Endothelial cell of umbilical vein (primary cell): ENCODE measurements at regions not wholly inside any gene's neighbourhood (a gene's known extent, or its start where the extent isn't known, plus 50 kb on each side); places are given as distances from the start of the nearest gene placed in this dataset.

Source experiments
- BruUV-seq: library from RNA; stranded (reverse); fragments of 400-500 nt; replicated peaks from 2 replicates; lab custom pipeline; 2021; lab: Mats Ljungman, UMichigan
- CTCF ChIA-PET: fragments of 300-600, 350-600 bp; sonication (Branson Sonifier 250); formaldehyde crosslinking; loops from one replicate; lab custom pipeline; 2021; ENCODE audit warnings: antibody characterized with exemption, inconsistent platforms; lab: Charles Lee
- POLR2A ChIA-PET: fragments of 300-600, 350-600 bp; sonication (Branson Sonifier 250); formaldehyde crosslinking; loops from one replicate; lab custom pipeline; 2021; ENCODE audit warnings: antibody characterized with exemption, inconsistent platforms; lab: Charles Lee
- DNase-seq: peaks from one replicate; pipeline ENCODE4 v3.0.0-alpha.2; 2011; ENCODE audit warnings: low read depth, low spot score
- FAIRE-seq: peaks from 2 replicates; lab custom pipeline; 2011; peaks lifted over from hg19 to GRCh38; lab: Jason Lieb, UNC
- H2AFZ ChIP-seq: 2 replicates; pipeline ENCODE4 v1.6.0; 2012; ENCODE audit warnings: low read depth, low read length, control low read depth, inconsistent platforms
- H3K27ac ChIP-seq: 2 replicates; pipeline ENCODE4 v1.5.1; 2011; ENCODE audit warnings: low read depth, mild to moderate bottlenecking, control low read depth, low read length, moderate library complexity; ENCODE audit not compliant: insufficient read depth
- H3K27me3 ChIP-seq, 2 experiments: 2 replicates each; pipeline versions ENCODE4 v1.6.0 to v1.6.1; 2011; ENCODE audit warnings: low read length in 2 of 2, mixed read lengths in 1 of 2; ENCODE audit not compliant: control insufficient read depth in 2 of 2, insufficient read depth in 2 of 2
- H3K36me3 ChIP-seq, 2 experiments: 2 replicates in 1 of 2; 3 replicates in 1 of 2; pipeline ENCODE4 v1.5.1; 2011; ENCODE audit warnings: low read length in 2 of 2, mild to moderate bottlenecking in 1 of 2, moderate library complexity in 1 of 2; ENCODE audit not compliant: control insufficient read depth in 2 of 2, insufficient read depth in 2 of 2; ENCODE audit errors: extremely low read depth in 1 of 2
- H3K4me1 ChIP-seq: 3 replicates; pipeline ENCODE4 v1.5.1; 2011; ENCODE audit warnings: mild to moderate bottlenecking, low read length; ENCODE audit not compliant: control insufficient read depth, insufficient read depth; ENCODE audit errors: extremely low read depth
- H3K4me2 ChIP-seq: 2 replicates; pipeline ENCODE4 v1.6.1; 2011; ENCODE audit warnings: low read length, control low read depth, mixed read lengths; ENCODE audit not compliant: insufficient read depth
- H3K4me3 ChIP-seq, 3 experiments: fragments of 200-600 bp in 1 of 3; sonication (generic), shearing (Covaris generic) in 1 of 3; replicated peaks in 1 of 3; 2 replicates each; pipeline ENCODE4 v1.5.1; 2011 to 2016; ENCODE audit warnings: control low read depth in 3 of 3, low read length in 3 of 3, mild to moderate bottlenecking in 2 of 3, inconsistent platforms in 1 of 3, low read depth in 1 of 3, moderate library complexity in 1 of 3; ENCODE audit not compliant: insufficient read depth in 1 of 3
- H3K79me2 ChIP-seq: 2 replicates; pipeline ENCODE4 v1.6.0; 2012; ENCODE audit warnings: low read length, inconsistent platforms; ENCODE audit not compliant: control insufficient read depth, insufficient read depth
- H3K9ac ChIP-seq: replicated peaks from 2 replicates; pipeline ENCODE3; 2011; ENCODE audit warnings: low read length, control low read depth; ENCODE audit not compliant: insufficient read depth; ENCODE audit errors: extremely low read depth
- H3K9me1 ChIP-seq: replicated peaks from 3 replicates; pipeline ENCODE4 v1.6.0; 2011; ENCODE audit warnings: mild to moderate bottlenecking, low read length; ENCODE audit not compliant: control insufficient read depth, insufficient read depth; ENCODE audit errors: extremely low read depth
- H3K9me3 ChIP-seq: replicated peaks from 2 replicates; pipeline ENCODE4 v1.5.1; 2012; ENCODE audit warnings: low read length, inconsistent platforms; ENCODE audit not compliant: control insufficient read depth, insufficient read depth
- H4K20me1 ChIP-seq: replicated peaks from 2 replicates; pipeline ENCODE3; 2011; ENCODE audit warnings: mild to moderate bottlenecking, low read length; ENCODE audit not compliant: control insufficient read depth, insufficient read depth; ENCODE audit errors: extremely low read depth
- EZH2 ChIP-seq: IDR thresholded peaks from 2 replicates; pipeline ENCODE4 v1.6.1; 2012; ENCODE audit warnings: borderline replicate concordance, low read depth, mild to moderate bottlenecking, moderate library complexity, low read length, inconsistent platforms; ENCODE audit not compliant: severe bottlenecking
- FOS ChIP-seq: IDR thresholded peaks from 2 replicates; pipeline ENCODE4 v1.6.1; 2011; ENCODE audit warnings: mild to moderate bottlenecking, low read length, moderate library complexity, borderline replicate concordance; ENCODE audit not compliant: insufficient read depth
- GATA2 ChIP-seq: IDR thresholded peaks from 2 replicates; pipeline ENCODE4 v1.7.0; 2011; ENCODE audit warnings: low read depth, mild to moderate bottlenecking, moderate library complexity, mixed read lengths, low read length; ENCODE audit not compliant: insufficient read length, insufficient read depth
- JUN ChIP-seq: IDR thresholded peaks from 2 replicates; pipeline ENCODE4 v1.6.1; 2011; ENCODE audit warnings: borderline replicate concordance, low read depth; ENCODE audit not compliant: insufficient read length, insufficient read depth
- MYC ChIP-seq: IDR thresholded peaks from one replicate; pipeline ENCODE4 v1.6.1; 2011; ENCODE audit warnings: mild to moderate bottlenecking, low read depth, low read length
- POLR2A ChIP-seq: IDR thresholded peaks from 2 replicates; pipeline ENCODE4 v1.6.1; 2012; ENCODE audit warnings: low read depth, mild to moderate bottlenecking, control low read depth, low read length
- POLR2AphosphoS5 ChIP-seq: IDR thresholded peaks from 2 replicates; pipeline ENCODE4 v1.6.1; 2012; ENCODE audit warnings: low read depth, mild to moderate bottlenecking, control low read depth, low read length, moderate library complexity; ENCODE audit not compliant: insufficient read depth
- dilution Hi-C: fragments of 300-500 bp; cut with MboI; formaldehyde crosslinking; loops from one replicate; pipeline ENCODE4 v1.15.0; 2019; ENCODE audit warnings: low sequenced_read_pairs; ENCODE audit not compliant: extremely low pct_ligation_motif_present
- intact Hi-C: fragments of 100-400 bp; cut with micrococcal nuclease; formaldehyde crosslinking; loops from one replicate; pipeline ENCODE4 v1.10.0; 2022
- TF ChIP-seq, protein P1 (sequence below), 2 donors: IDR thresholded peaks; 1 replicate in 1 of 2; 2 replicates in 1 of 2; pipeline ENCODE4 v1.5.1; 2011; ENCODE audit warnings: low read length in 2 of 2, mild to moderate bottlenecking in 2 of 2, moderate library complexity in 2 of 2, control low read depth in 1 of 2, inconsistent platforms in 1 of 2, low read depth in 1 of 2; ENCODE audit not compliant: insufficient read depth in 1 of 2; ENCODE audit errors: extremely low read depth in 1 of 2
- TF ChIP-seq, protein P2 (sequence below): IDR thresholded peaks from 2 replicates; pipeline ENCODE4 v1.6.1; 2011; ENCODE audit not compliant: insufficient read depth, insufficient read length

DNA sequence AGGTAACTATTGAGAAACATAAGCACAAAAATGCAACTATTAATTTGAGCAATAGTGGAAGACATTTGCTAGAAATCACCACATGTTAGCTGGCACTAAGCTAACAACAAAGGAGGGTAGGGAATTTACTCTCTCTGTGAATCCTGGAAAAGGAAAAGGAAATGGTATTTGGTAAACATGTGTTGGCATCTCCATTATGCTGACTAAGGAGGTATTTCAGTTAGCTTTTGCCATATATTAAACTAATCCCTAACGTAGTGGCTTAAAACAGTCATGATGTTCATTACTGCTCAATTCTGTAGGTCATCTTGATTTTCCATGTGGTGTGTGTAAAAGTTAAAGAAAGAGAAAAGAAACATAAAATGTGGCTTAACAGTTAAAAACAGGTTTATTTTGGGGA is 1686.5 kb upstream of the PCDH7 start:
- BruUV-seq, result no TSS peak
- no peaks in the 10 kb centered on the region for H3K36me3 ChIP-seq
- no peak overlapping the region for H3K4me3 ChIP-seq
- intact Hi-C loops, result no loop called here
- H3K79me2 ChIP-seq, result no peaks in the 10 kb centered on the region
- no peak for DNase-seq
- no peaks in the 10 kb centered on the region for H3K9me3 ChIP-seq
- no peaks in the 10 kb centered on the region for H3K9me1 ChIP-seq
- no peak overlapping the region for H2AFZ ChIP-seq
- TF ChIP-seq EZH2, result no peak
- no peak for TF ChIP-seq FOS
- no peak for TF ChIP-seq POLR2AphosphoS5
- TF ChIP-seq JUN, result no peak
- no peak for TF ChIP-seq GATA2
- no peak for TF ChIP-seq MYC
- H3K4me2 ChIP-seq, result no peak overlapping the region
- no peak overlapping the region for H3K9ac ChIP-seq
- dilution Hi-C loops, result no loop called here
- H3K27me3 ChIP-seq, result no peaks in the 10 kb centered on the region
- no peak for FAIRE-seq
- no peaks in the 10 kb centered on the region for H4K20me1 ChIP-seq
- POLR2A ChIA-PET, result no interaction called here
- CTCF ChIA-PET, result no interaction called here
- no peak overlapping the region for H3K27ac ChIP-seq
- no peaks in the 10 kb centered on the region for H3K4me1 ChIP-seq

DNA sequence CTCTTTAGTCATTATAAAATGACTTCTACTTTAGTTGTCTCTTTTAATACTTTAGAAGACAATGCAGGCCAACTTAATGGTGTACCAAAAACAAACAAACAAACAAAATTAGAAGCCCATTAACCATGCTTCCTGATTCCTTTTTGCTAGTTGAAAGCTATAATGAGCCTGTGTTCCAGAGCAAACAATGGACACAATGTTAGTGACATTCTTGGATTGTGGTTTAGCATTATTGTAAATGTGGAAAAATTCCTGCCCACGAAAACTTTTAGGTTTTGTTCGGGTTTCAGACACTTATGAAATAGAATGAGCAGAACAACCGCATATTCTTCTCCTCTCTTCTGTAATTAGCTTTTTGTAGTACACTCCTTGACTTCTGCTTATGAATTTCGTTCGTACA is 1682.7 kb upstream of the PCDH7 start:
- no peaks in the 10 kb centered on the region for H3K79me2 ChIP-seq
- CTCF ChIA-PET, result no interaction called here
- H3K27me3 ChIP-seq, result no peaks in the 10 kb centered on the region
- no peaks in the 10 kb centered on the region for H3K9me1 ChIP-seq
- DNase-seq (no peak), FAIRE-seq (no peak)
- H3K36me3 ChIP-seq, result no peaks in the 10 kb centered on the region
- intact Hi-C loops (no loop called here), dilution Hi-C loops (no loop called here)
- H3K4me3 ChIP-seq, result no peak overlapping the region
- H3K9me3 ChIP-seq, result no peaks in the 10 kb centered on the region
- TF ChIP-seq POLR2A (no peak), JUN (no peak), EZH2 (no peak), POLR2AphosphoS5 (no peak)
- TF ChIP-seq, protein P1, sequence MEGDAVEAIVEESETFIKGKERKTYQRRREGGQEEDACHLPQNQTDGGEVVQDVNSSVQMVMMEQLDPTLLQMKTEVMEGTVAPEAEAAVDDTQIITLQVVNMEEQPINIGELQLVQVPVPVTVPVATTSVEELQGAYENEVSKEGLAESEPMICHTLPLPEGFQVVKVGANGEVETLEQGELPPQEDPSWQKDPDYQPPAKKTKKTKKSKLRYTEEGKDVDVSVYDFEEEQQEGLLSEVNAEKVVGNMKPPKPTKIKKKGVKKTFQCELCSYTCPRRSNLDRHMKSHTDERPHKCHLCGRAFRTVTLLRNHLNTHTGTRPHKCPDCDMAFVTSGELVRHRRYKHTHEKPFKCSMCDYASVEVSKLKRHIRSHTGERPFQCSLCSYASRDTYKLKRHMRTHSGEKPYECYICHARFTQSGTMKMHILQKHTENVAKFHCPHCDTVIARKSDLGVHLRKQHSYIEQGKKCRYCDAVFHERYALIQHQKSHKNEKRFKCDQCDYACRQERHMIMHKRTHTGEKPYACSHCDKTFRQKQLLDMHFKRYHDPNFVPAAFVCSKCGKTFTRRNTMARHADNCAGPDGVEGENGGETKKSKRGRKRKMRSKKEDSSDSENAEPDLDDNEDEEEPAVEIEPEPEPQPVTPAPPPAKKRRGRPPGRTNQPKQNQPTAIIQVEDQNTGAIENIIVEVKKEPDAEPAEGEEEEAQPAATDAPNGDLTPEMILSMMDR (IDR thresholded peaks at IDR 0.05; ENCODE audit: extremely low read depth in 1 of 2, insufficient read depth in 1 of 2, low read depth in 1 of 2, low read length in 2 of 2), result no peak
- TF ChIP-seq, protein P2, sequence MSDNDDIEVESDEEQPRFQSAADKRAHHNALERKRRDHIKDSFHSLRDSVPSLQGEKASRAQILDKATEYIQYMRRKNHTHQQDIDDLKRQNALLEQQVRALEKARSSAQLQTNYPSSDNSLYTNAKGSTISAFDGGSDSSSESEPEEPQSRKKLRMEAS, result no peak
- H4K20me1 ChIP-seq, result no peaks in the 10 kb centered on the region
- no peak overlapping the region for H3K27ac ChIP-seq
- H3K4me2 ChIP-seq, result no peak overlapping the region
- no peak overlapping the region for H3K9ac ChIP-seq
- no TSS peak for BruUV-seq
- no peaks in the 10 kb centered on the region for H3K4me1 ChIP-seq
- POLR2A ChIA-PET, result no interaction called here
- no peak overlapping the region for H2AFZ ChIP-seq
